ENCODE measurements at regions not wholly inside any gene's neighbourhood (a gene's known extent, or its start where the extent isn't known, plus 50 kb on each side); places are given as distances from the start of the nearest gene placed in this dataset.

GRCh38 chr1:59020151-59020997 lies 236.5 kb upstream of the JUN start:
- peak; percentile 95 for ATAC-seq (replicated peaks)
- Mint-ChIP-seq H3K4me3 (peak overlapping the region; percentile 79), H3K4me1 (peaks cover 24% of the 10 kb centered on the region), H3K27me3 (no peaks in the 10 kb centered on the region), H3K36me3 (ENCODE audit: low read depth) (no peaks in the 10 kb centered on the region), H3K27ac (peak overlapping the region; percentile 94), H3K9me3 (peaks cover 6% of the 10 kb centered on the region)

GRCh38 chr1:59022199-59022598 lies 238.4 kb upstream of the JUN start:
- Mint-ChIP-seq H3K4me3 (no peak overlapping the region), H3K4me1 (peaks cover 32% of the 10 kb centered on the region), H3K27me3 (no peaks in the 10 kb centered on the region), H3K36me3 (ENCODE audit: low read depth) (no peaks in the 10 kb centered on the region), H3K9me3 (peaks cover 6% of the 10 kb centered on the region), H3K27ac (no peak overlapping the region)
- ATAC-seq (replicated peaks), result no peak

GRCh38 chr1:59022799-59023198 lies 239.0 kb upstream of the JUN start:
- no peak overlapping the region for H3K4me3 Mint-ChIP-seq
- H3K9me3 Mint-ChIP-seq, result peaks cover 6% of the 10 kb centered on the region
- H3K27ac Mint-ChIP-seq, result no peak overlapping the region
- no peaks in the 10 kb centered on the region for H3K27me3 Mint-ChIP-seq
- H3K4me1 Mint-ChIP-seq, result peaks cover 29% of the 10 kb centered on the region
- no peaks in the 10 kb centered on the region for H3K36me3 Mint-ChIP-seq (ENCODE audit: low read depth)
- ATAC-seq (replicated peaks), result no peak

- Mint-ChIP-seq H3K27me3 (no peaks in the 10 kb centered on the region), H3K9me3 (no peaks in the 10 kb centered on the region), H3K36me3 (ENCODE audit: low read depth) (no peaks in the 10 kb centered on the region), H3K4me3 (no peak overlapping the region), H3K4me1 (peaks cover 17% of the 10 kb centered on the region), H3K27ac (no peak overlapping the region)
- no peak for ATAC-seq (replicated peaks)
Observed at GRCh38 chr1:59025201-59025600, 241.4 kb upstream of the JUN start.

- no peak overlapping the region for H3K27ac Mint-ChIP-seq
- no peaks in the 10 kb centered on the region for H3K27me3 Mint-ChIP-seq
- peaks cover 9% of the 10 kb centered on the region for H3K4me1 Mint-ChIP-seq
- no peaks in the 10 kb centered on the region for H3K36me3 Mint-ChIP-seq (ENCODE audit: low read depth)
- no peaks in the 10 kb centered on the region for H3K9me3 Mint-ChIP-seq
- ATAC-seq (replicated peaks), result peak; percentile 64
- H3K4me3 Mint-ChIP-seq, result peak overlapping the region; percentile 17
Observed at GRCh38 chr1:59025898-59026426, 242.1 kb upstream of the JUN start.

- peak; percentile 78 for ATAC-seq (replicated peaks)
- Mint-ChIP-seq H3K27me3 (no peaks in the 10 kb centered on the region), H3K27ac (no peak overlapping the region), H3K4me1 (peaks cover 9% of the 10 kb centered on the region), H3K36me3 (ENCODE audit: low read depth) (no peaks in the 10 kb centered on the region), H3K9me3 (no peaks in the 10 kb centered on the region), H3K4me3 (peak overlapping the region; percentile 17)
Observed at GRCh38 chr1:59026472-59026948, 242.7 kb upstream of the JUN start.

GRCh38 chr1:59027177-59027576 lies 243.3 kb upstream of the JUN start:
- Mint-ChIP-seq H3K27me3 (no peaks in the 10 kb centered on the region), H3K27ac (no peak overlapping the region), H3K36me3 (ENCODE audit: low read depth) (no peaks in the 10 kb centered on the region), H3K4me3 (peak overlapping the region; percentile 17), H3K9me3 (no peaks in the 10 kb centered on the region), H3K4me1 (peaks cover 9% of the 10 kb centered on the region)
- no peak for ATAC-seq (replicated peaks)

GRCh38 chr1:59028048-59028447 lies 244.2 kb upstream of the JUN start:
- ATAC-seq (replicated peaks), result no peak
- H3K4me3 Mint-ChIP-seq, result no peak overlapping the region
- H3K27ac Mint-ChIP-seq, result no peak overlapping the region
- H3K4me1 Mint-ChIP-seq, result peaks cover 9% of the 10 kb centered on the region
- no peaks in the 10 kb centered on the region for H3K9me3 Mint-ChIP-seq
- H3K36me3 Mint-ChIP-seq (ENCODE audit: low read depth), result no peaks in the 10 kb centered on the region
- no peaks in the 10 kb centered on the region for H3K27me3 Mint-ChIP-seq

GRCh38 chr1:59029411-59030167 lies 245.7 kb upstream of the JUN start:
- H3K4me3 Mint-ChIP-seq, result no peak overlapping the region
- no peak for ATAC-seq (replicated peaks)
- no peaks in the 10 kb centered on the region for H3K9me3 Mint-ChIP-seq
- H3K4me1 Mint-ChIP-seq, result peaks cover 9% of the 10 kb centered on the region
- no peaks in the 10 kb centered on the region for H3K27me3 Mint-ChIP-seq
- no peaks in the 10 kb centered on the region for H3K36me3 Mint-ChIP-seq (ENCODE audit: low read depth)
- H3K27ac Mint-ChIP-seq, result no peak overlapping the region

- no peak for ATAC-seq (replicated peaks)
- Mint-ChIP-seq H3K9me3 (no peaks in the 10 kb centered on the region), H3K4me3 (no peak overlapping the region), H3K27ac (no peak overlapping the region), H3K36me3 (ENCODE audit: low read depth) (no peaks in the 10 kb centered on the region), H3K27me3 (no peaks in the 10 kb centered on the region), H3K4me1 (no peaks in the 10 kb centered on the region)
Observed at GRCh38 chr1:59032228-59032627, 248.4 kb upstream of the JUN start.

GRCh38 chr1:59033761-59034160 lies 249.9 kb upstream of the JUN start:
- H3K27ac Mint-ChIP-seq, result no peak overlapping the region
- no peaks in the 10 kb centered on the region for H3K9me3 Mint-ChIP-seq
- no peak overlapping the region for H3K4me3 Mint-ChIP-seq
- H3K36me3 Mint-ChIP-seq (ENCODE audit: low read depth), result no peaks in the 10 kb centered on the region
- no peaks in the 10 kb centered on the region for H3K27me3 Mint-ChIP-seq
- no peaks in the 10 kb centered on the region for H3K4me1 Mint-ChIP-seq
- no peak for ATAC-seq (replicated peaks)

GRCh38 chr1:59034925-59035324 lies 251.1 kb upstream of the JUN start:
- H3K4me3 Mint-ChIP-seq, result no peak overlapping the region
- H3K27me3 Mint-ChIP-seq, result no peaks in the 10 kb centered on the region
- H3K36me3 Mint-ChIP-seq (ENCODE audit: low read depth), result no peaks in the 10 kb centered on the region
- H3K27ac Mint-ChIP-seq, result no peak overlapping the region
- no peak for ATAC-seq (replicated peaks)
- H3K4me1 Mint-ChIP-seq, result no peaks in the 10 kb centered on the region
- H3K9me3 Mint-ChIP-seq, result no peaks in the 10 kb centered on the region

GRCh38 chr1:59039551-59039950 lies 255.7 kb upstream of the JUN start:
- Mint-ChIP-seq H3K4me3 (no peak overlapping the region), H3K27me3 (no peaks in the 10 kb centered on the region), H3K9me3 (no peaks in the 10 kb centered on the region), H3K36me3 (ENCODE audit: low read depth) (no peaks in the 10 kb centered on the region), H3K4me1 (no peaks in the 10 kb centered on the region), H3K27ac (no peak overlapping the region)
- no peak for ATAC-seq (replicated peaks)

- no peak overlapping the region for H3K27ac Mint-ChIP-seq
- H3K4me1 Mint-ChIP-seq, result peaks cover 6% of the 10 kb centered on the region
- no peaks in the 10 kb centered on the region for H3K27me3 Mint-ChIP-seq
Observed at GRCh38 chr1:59040486-59040885, 256.4 kb upstream of the FGGY start.

More at GRCh38 chr1:59040486-59040885, 256.4 kb upstream of the FGGY start:
- Mint-ChIP-seq H3K36me3 (ENCODE audit: low read depth) (no peaks in the 10 kb centered on the region), H3K4me3 (no peak overlapping the region), H3K9me3 (no peaks in the 10 kb centered on the region)
- ATAC-seq (replicated peaks), result no peak

Measured in activated T-helper 17 cell treated with anti-CD3 and anti-CD28 coated beads, Interleukin-2, amount 50 U/mL, for 72 hours (primary cell).